ENCODE measurements at regions not wholly inside any gene's neighbourhood (a gene's known extent, or its start where the extent isn't known, plus 50 kb on each side); places are given as distances from the start of the nearest gene placed in this dataset.
"Not testable (repeated sequence)": the region's sequence is repeated elsewhere in the genome, so short reads cannot be mapped to it uniquely, and the experiment has no call there.

GRCh38 chr4:49117951-49118350 is 131.9 kb downstream of the CWH43 start:
- ATAC-seq, DNase-seq: not testable (repeated sequence)

GRCh38 chr4:49118379-49119212 is 132.5 kb downstream of the CWH43 start:
- peak; percentile 68 for ATAC-seq

GRCh38 chr4:49119345-49119744 is 133.3 kb downstream of the CWH43 start:
- DNase-seq = not testable (repeated sequence)
- peak; percentile 5 for ATAC-seq

More at GRCh38 chr4:49118379-49119212, 132.5 kb downstream of the CWH43 start:
- not testable (repeated sequence) for DNase-seq

GRCh38 chr4:49120042-49120779 is 134.1 kb downstream of the CWH43 start:
- ATAC-seq, DNase-seq: not testable (repeated sequence)

- DNase-seq = not testable (repeated sequence)
- ATAC-seq = peak; percentile 45
These were observed 134.7 kb downstream of the CWH43 start for GRCh38 chr4:49120804-49121203.

- not testable (repeated sequence) for DNase-seq, ATAC-seq
These were observed 140.4 kb downstream of the CWH43 start for GRCh38 chr4:49126443-49126842.

- not testable (repeated sequence) for DNase-seq, ATAC-seq
These were observed 140.8 kb downstream of the CWH43 start for GRCh38 chr4:49126858-49127257.

- DNase-seq, ATAC-seq: not testable (repeated sequence)
These were observed 143.3 kb downstream of the CWH43 start for GRCh38 chr4:49129385-49129784.

GRCh38 chr4:49129870-49130269 is 143.8 kb downstream of the CWH43 start:
- DNase-seq, ATAC-seq: not testable (repeated sequence)

GRCh38 chr4:49130724-49131123 is 144.6 kb downstream of the CWH43 start:
- ATAC-seq, DNase-seq: not testable (repeated sequence)

- ATAC-seq = peak; percentile 62
- not testable (repeated sequence) for DNase-seq
These were observed 151.0 kb downstream of the CWH43 start for GRCh38 chr4:49137043-49137442.

GRCh38 chr4:49137961-49138360 is 151.9 kb downstream of the CWH43 start:
- DNase-seq, ATAC-seq: not testable (repeated sequence)

- ATAC-seq, DNase-seq: not testable (repeated sequence)
These were observed 152.7 kb downstream of the CWH43 start for GRCh38 chr4:49138818-49139217.

- DNase-seq = not testable (repeated sequence)
- ATAC-seq = peak; percentile 61
These were observed 153.4 kb downstream of the CWH43 start for GRCh38 chr4:49139513-49139912.

GRCh38 chr4:49140351-49140750 is 154.3 kb downstream of the CWH43 start:
- DNase-seq = peak; percentile 15

GRCh38 chr4:49141955-49142354 is 155.9 kb downstream of the CWH43 start:
- not testable (repeated sequence) for DNase-seq
- ATAC-seq = peak; percentile 45

More at GRCh38 chr4:49140351-49140750, 154.3 kb downstream of the CWH43 start:
- ATAC-seq = not testable (repeated sequence)

GRCh38 chr4:49147143-49147542 is 161.1 kb downstream of the CWH43 start:
- ATAC-seq = peak; percentile 48
- DNase-seq = not testable (repeated sequence)

GRCh38 chr4:49147596-49147995 is 161.5 kb downstream of the CWH43 start:
- DNase-seq, ATAC-seq: not testable (repeated sequence)

- ATAC-seq = peak; percentile 80
These were observed 163.2 kb downstream of the CWH43 start for GRCh38 chr4:49149006-49149975.

GRCh38 chr4:49150351-49151083 is 164.4 kb downstream of the CWH43 start:
- peak; percentile 16 for ATAC-seq
- DNase-seq = not testable (repeated sequence)

More at GRCh38 chr4:49149006-49149975, 163.2 kb downstream of the CWH43 start:
- not testable (repeated sequence) for DNase-seq

Measured in stimulated activated naive CD8-positive, alpha-beta T cell treated with anti-CD3 and anti-CD28 coated beads, Interleukin-15, Interleukin-2, amounts not matched to agents 100 U/mL and 50 U/mL, for 24 hours (primary cell).